ENCODE measurements at regions not wholly inside any gene's neighbourhood (a gene's known extent, or its start where the extent isn't known, plus 50 kb on each side); places are given as distances from the start of the nearest gene placed in this dataset.

GRCh38 chr4:43411226-43411625 lies 518.7 kb downstream of the GRXCR1 start:
- TF ChIP-seq CTCF (IDR thresholded peaks at IDR 0.05; ENCODE audit: borderline replicate concordance, control extremely low read depth, extremely low read depth, insufficient read depth, missing control alignments) = no peak
- in situ Hi-C loops (cut with MboI; ENCODE audit: low sequenced_read_pairs, unreplicated experiment) = no loop called here
- no peak for DNase-seq (ENCODE audit: low spot score)

DNA sequence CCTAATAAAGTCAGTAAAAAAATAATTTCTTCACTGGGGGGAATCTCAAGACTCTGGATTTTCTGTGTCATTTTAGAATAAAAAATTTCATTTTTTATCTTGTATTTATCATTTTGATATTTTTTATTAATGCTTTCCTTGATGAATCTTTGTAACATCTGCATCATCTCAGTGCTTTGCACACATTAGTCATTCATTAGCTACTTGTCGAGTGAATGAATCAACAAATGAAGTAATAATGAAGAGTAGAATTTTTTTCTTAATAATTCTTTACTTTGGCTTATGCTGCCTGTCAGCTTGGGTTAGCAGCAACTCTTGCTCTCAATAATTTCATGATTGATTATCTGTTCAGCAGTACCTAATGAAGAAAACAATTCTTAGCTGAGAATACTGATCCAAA lies 530.8 kb downstream of the GRXCR1 start:
- in situ Hi-C loops (cut with MboI; ENCODE audit: low sequenced_read_pairs, unreplicated experiment) = no loop called here
- DNase-seq (ENCODE audit: low spot score) = no peak
- TF ChIP-seq CTCF (IDR thresholded peaks at IDR 0.05; ENCODE audit: borderline replicate concordance, control extremely low read depth, extremely low read depth, insufficient read depth, missing control alignments) = no peak

- in situ Hi-C loops (cut with MboI; ENCODE audit: low sequenced_read_pairs, unreplicated experiment) = no loop called here
- no peak for DNase-seq (ENCODE audit: low spot score)
- no peak for TF ChIP-seq CTCF (IDR thresholded peaks at IDR 0.05; ENCODE audit: borderline replicate concordance, control extremely low read depth, extremely low read depth, insufficient read depth, missing control alignments)
Measured at GRCh38 chr4:43425206-43425605, 532.7 kb downstream of the GRXCR1 start.

DNA sequence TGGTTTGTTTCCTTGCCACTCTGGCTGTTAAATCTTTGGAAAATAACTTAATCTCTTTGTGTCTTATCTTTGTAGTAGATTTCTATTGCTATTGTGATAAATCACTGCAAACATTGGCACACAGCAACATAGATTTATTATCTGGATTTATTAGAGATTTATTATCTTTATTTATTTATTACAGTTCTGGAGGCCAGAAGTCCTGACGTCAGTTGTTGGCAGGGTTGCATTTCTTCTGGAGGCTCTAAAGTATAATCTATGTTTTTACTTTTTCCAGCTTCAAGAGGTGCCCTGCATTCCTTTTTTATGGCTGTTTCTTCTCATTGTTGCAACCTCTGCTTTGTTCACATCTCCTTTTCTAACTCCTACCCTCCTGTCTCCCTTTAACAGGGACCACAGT lies 542.8 kb downstream of the GRXCR1 start:
- in situ Hi-C loops (cut with MboI; ENCODE audit: low sequenced_read_pairs, unreplicated experiment) = no loop called here
- DNase-seq (ENCODE audit: low spot score) = no peak
- TF ChIP-seq CTCF (IDR thresholded peaks at IDR 0.05; ENCODE audit: borderline replicate concordance, control extremely low read depth, extremely low read depth, insufficient read depth, missing control alignments) = no peak

DNA sequence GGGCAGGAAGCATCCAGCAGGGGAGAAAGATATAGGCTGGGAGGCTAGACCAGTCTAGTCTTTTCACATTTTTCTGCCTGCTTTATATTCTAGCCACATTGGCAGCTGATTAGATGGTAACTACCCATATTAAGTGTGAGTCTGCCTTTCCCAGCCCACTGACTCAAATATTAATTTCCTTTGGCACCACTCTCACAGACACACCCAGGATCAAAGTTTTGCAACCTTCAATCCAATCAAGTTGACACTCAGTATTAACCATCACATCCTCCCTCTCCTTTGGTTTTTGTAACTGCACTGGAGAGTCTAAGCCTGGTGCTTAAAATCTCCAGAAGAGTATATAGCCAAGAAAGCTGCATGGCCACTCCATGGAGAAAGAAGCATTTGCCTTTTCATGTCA lies 560.4 kb downstream of the GRXCR1 start:
- DNase-seq (ENCODE audit: low spot score) = no peak
- no peak for TF ChIP-seq CTCF (IDR thresholded peaks at IDR 0.05; ENCODE audit: borderline replicate concordance, control extremely low read depth, extremely low read depth, insufficient read depth, missing control alignments)
- in situ Hi-C loops (cut with MboI; ENCODE audit: low sequenced_read_pairs, unreplicated experiment) = no loop called here

- DNase-seq (ENCODE audit: low spot score) = no peak
- in situ Hi-C loops (cut with MboI; ENCODE audit: low sequenced_read_pairs, unreplicated experiment) = no loop called here
- TF ChIP-seq CTCF (IDR thresholded peaks at IDR 0.05; ENCODE audit: borderline replicate concordance, control extremely low read depth, extremely low read depth, insufficient read depth, missing control alignments) = no peak
Measured at GRCh38 chr4:43456383-43456782, 563.9 kb downstream of the GRXCR1 start.

DNA sequence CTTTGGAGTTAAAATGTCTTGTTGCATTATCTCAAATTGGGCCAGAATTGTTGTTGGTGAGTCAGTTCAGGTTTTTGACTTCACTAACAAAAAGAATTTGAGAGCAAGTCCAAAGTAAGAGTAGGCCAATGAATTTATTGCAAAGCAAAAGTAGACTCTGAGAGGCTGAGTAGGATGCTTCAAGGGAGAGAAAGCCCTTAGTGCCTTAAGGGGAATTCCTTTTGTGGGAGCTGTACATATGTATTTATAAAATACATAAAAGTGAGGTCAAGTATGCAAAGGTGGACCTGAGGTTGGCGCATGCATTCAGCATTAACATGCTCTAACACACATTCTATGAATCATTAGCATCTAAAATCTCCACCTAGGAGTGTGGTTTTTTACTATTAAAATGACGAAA lies 565.4 kb downstream of the GRXCR1 start:
- TF ChIP-seq CTCF (IDR thresholded peaks at IDR 0.05; ENCODE audit: borderline replicate concordance, control extremely low read depth, extremely low read depth, insufficient read depth, missing control alignments) = no peak
- no peak for DNase-seq (ENCODE audit: low spot score)
- in situ Hi-C loops (cut with MboI; ENCODE audit: low sequenced_read_pairs, unreplicated experiment) = no loop called here

All from GM13976 (cell line).